Adrenal gland (tissue), 9 donors: ENCODE measurements at regions not wholly inside any gene's neighbourhood (a gene's known extent, or its start where the extent isn't known, plus 50 kb on each side); places are given as distances from the start of the nearest gene placed in this dataset.

Experiments
- DNase-seq, 7 donors: peaks; one replicate each; pipeline ENCODE4 v3.0.0-alpha.2; 2019 to 2020
- H3K27ac ChIP-seq, 5 donors: fragments of 200-600 bp; sonication (generic) in 4 of 5; 1 replicate in 3 of 5; 2 replicates in 2 of 5; pipeline versions ENCODE4 v1.5.1 to v1.8.0; 2016 to 2020; ENCODE audit warnings: mild to moderate bottlenecking in 1 of 5
- H3K27me3 ChIP-seq: fragments of 200-600 bp; 2 replicates; pipeline ENCODE4 v1.8.0; 2021
- H3K36me3 ChIP-seq, 2 donors: fragments of 200-600 bp; replicated peaks in 1 of 2; 1 replicate in 1 of 2; 2 replicates in 1 of 2; pipeline versions ENCODE4 v1.5.1 to v1.8.0; 2018 to 2022
- H3K4me1 ChIP-seq, 2 donors: fragments of 200-600 bp; replicated peaks in 1 of 2; 1 replicate in 1 of 2; 2 replicates in 1 of 2; pipeline versions ENCODE4 v1.5.1 to v1.8.0; 2018 to 2021
- H3K4me3 ChIP-seq, 4 donors: fragments of 200-600 bp; sonication (generic) in 3 of 4; one replicate each; pipeline ENCODE4 v1.5.1; 2016 to 2018
- H3K9me3 ChIP-seq, 3 donors: fragments of 200-600 bp; sonication (generic) in 1 of 3; replicated peaks in 1 of 3; 1 replicate in 2 of 3; 2 replicates in 1 of 3; pipeline versions ENCODE4 v1.5.1 to v1.8.0; 2016 to 2021
- CTCF ChIP-seq, 6 experiments: fragments of 450-650 bp in 4 of 6; fragments of 200-600 bp in 2 of 6; sonication (generic) in 1 of 6; IDR thresholded peaks; 1 replicate in 5 of 6; 2 replicates in 1 of 6; pipeline versions ENCODE4 v1.5.1 to v1.8.0; 2016 to 2021; ENCODE audit warnings: antibody characterized with exemption in 6 of 6, mild to moderate bottlenecking in 2 of 6, moderate library complexity in 1 of 6
- POLR2A ChIP-seq, 2 donors: fragments of 450-650 bp; IDR thresholded peaks; one replicate each; pipeline ENCODE4 v1.6.1; 2017; ENCODE audit warnings: antibody characterized with exemption in 2 of 2, mild to moderate bottlenecking in 2 of 2, moderate library complexity in 1 of 2
- WGBS, 4 donors: extraction: QIAGEN DNeasy Blood & Tissue Kit in 2 of 4; methylation state at CpG; one replicate each; pipeline versions ENCODE4 v1.1.5 to v1.1.7; 2013 to 2017; 5-methylcytosine and 5-hydroxymethylcytosine counted together
- intact Hi-C, 2 donors: fragments of 100-400 bp; cut with DNase I; formaldehyde crosslinking; loops; one replicate each; pipeline versions ENCODE4 v1.14.1 to v1.15.0; 2022 to 2023
- donor health status: healthy with polysubstance abuse.
- donor health status: Bipolar disorder and iron deficiency.
- donor health status: DM: yes; HTN: yes; CAD: no.
- donor health status: DM: no; HTN: no; CAD: no.
- donor health status: DM: no; HTN: no; CAD: no.

GRCh38 chr2:59693231-59693959, 860.1 kb downstream of the BCL11A start:
- intact Hi-C loops = no loop called here
- TF ChIP-seq POLR2A (IDR thresholded peaks at IDR 0.05) = no peak
- TF ChIP-seq CTCF (IDR thresholded peaks at IDR 0.05) = no peak
- Histone ChIP-seq H3K27me3 (no peaks in the 10 kb centered on the region), H3K4me1 (no peaks in the 10 kb centered on the region), H3K9me3 (no peaks in the 10 kb centered on the region), H3K4me3 (no peak overlapping the region), H3K27ac (no peak overlapping the region), H3K36me3 (no peaks in the 10 kb centered on the region)
- WGBS, 4 donors = 39 to 47% (median 40%) methylated on average over 2 of the region's 2 CpGs
- no peak for DNase-seq

GRCh38 chr2:59691518-59692190, 861.8 kb downstream of the BCL11A start:
- Histone ChIP-seq H3K27ac (no peak overlapping the region), H3K4me3 (no peak overlapping the region), H3K36me3 (no peaks in the 10 kb centered on the region), H3K4me1 (no peaks in the 10 kb centered on the region), H3K27me3 (peaks cover under 1% of the 10 kb centered on the region), H3K9me3 (no peaks in the 10 kb centered on the region)
- intact Hi-C loops = no loop called here
- no peak for TF ChIP-seq CTCF (IDR thresholded peaks at IDR 0.05)
- no peak for TF ChIP-seq POLR2A (IDR thresholded peaks at IDR 0.05)
- WGBS, 4 donors = 77 to 86% (median 80%) methylated on average over 3 of the region's 3 CpGs
- DNase-seq = no peak

- Histone ChIP-seq H3K27ac (no peak overlapping the region), H3K4me1 (no peaks in the 10 kb centered on the region), H3K36me3 (no peaks in the 10 kb centered on the region), H3K27me3 (peaks cover 4% of the 10 kb centered on the region), H3K9me3 (no peaks in the 10 kb centered on the region), H3K4me3 (no peak overlapping the region)
- 87 to 92% (median 90%) methylated on average over 4 of the region's 4 CpGs for WGBS, 4 donors
- no peak for TF ChIP-seq CTCF (IDR thresholded peaks at IDR 0.05)
- no peak for DNase-seq
- intact Hi-C loops = no loop called here
Observed at GRCh38 chr2:59690849-59691248, 862.6 kb downstream of the BCL11A start.

GRCh38 chr2:59684771-59685166, 868.7 kb downstream of the BCL11A start:
- no peak for TF ChIP-seq POLR2A (IDR thresholded peaks at IDR 0.05)
- no peak for TF ChIP-seq CTCF (IDR thresholded peaks at IDR 0.05)
- H3K4me1 ChIP-seq = no peaks in the 10 kb centered on the region
- H3K36me3 ChIP-seq = no peaks in the 10 kb centered on the region
- no peak overlapping the region for H3K4me3 ChIP-seq
- intact Hi-C loops = no loop called here
- H3K27me3 ChIP-seq = peaks cover 4% of the 10 kb centered on the region
- no peaks in the 10 kb centered on the region for H3K9me3 ChIP-seq
- DNase-seq = no peak
- H3K27ac ChIP-seq = no peak overlapping the region
- 56 to 73% (median 61%) methylated on average over 1 of the region's 1 CpG for WGBS, 4 donors
